ENCODE measurements at regions not wholly inside any gene's neighbourhood (a gene's known extent, or its start where the extent isn't known, plus 50 kb on each side); places are given as distances from the start of the nearest gene placed in this dataset.
"Not testable (repeated sequence)": the region's sequence is repeated elsewhere in the genome, so short reads cannot be mapped to it uniquely, and the experiment has no call there.

DNA sequence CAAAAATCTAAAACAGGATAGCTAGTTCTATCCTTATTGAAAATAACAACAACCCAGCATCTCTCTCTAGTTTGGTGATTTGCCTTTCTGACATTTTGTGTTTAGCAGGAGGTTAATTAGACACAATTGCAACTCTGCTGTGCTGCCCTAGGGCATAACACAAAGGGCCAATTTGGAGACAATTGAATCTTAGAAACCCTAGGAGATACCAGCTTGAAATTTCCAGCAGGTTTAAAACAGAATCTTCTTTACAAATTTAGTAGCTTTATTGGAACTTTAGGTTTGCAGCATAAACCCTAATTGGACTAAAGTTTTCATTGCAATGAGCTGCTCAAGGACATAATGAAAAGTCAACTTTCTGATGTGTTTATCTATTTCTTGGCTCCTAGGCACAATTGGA is 166.7 kb upstream of the FER start:
- DNase-seq, result no peak

DNA sequence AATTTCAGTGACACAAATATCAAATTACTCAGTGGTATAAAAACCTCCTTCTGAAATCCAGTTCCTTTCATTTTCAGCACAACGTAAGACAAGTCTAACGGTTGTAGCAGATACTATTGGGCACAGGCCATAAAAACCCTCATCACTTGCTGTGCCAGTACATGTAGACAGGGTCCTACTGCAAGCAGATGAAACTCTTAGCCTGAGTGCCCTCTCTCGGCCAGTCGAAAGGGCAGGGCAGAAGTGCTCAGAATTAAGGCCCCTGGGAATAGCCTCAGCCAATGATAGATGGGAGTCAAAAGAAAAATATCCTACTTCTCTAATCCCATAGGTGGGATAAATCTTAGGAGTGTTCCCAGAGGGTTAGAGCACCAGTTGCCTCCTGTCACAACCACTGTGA is 168.5 kb upstream of the FER start:
- DNase-seq, result no peak

DNA sequence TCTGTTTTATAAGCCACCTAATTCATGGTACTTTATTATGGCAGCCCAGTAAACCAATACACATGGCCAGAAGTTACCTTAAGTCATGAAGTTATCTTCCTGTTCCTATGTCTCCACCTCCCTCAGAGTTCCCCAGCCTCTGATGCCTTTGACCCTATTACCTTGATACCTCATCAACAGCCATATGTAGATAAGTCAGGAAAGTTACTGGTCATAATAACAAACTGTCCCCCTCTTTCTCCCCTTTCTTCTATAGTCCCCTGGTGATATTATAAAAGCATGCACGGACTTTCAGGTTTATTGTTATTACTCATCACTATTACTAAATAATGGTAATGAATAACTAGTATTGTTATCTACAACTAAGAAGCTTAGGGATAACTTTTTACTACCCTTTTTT is 168.9 kb upstream of the FER start:
- no peak for DNase-seq

DNA sequence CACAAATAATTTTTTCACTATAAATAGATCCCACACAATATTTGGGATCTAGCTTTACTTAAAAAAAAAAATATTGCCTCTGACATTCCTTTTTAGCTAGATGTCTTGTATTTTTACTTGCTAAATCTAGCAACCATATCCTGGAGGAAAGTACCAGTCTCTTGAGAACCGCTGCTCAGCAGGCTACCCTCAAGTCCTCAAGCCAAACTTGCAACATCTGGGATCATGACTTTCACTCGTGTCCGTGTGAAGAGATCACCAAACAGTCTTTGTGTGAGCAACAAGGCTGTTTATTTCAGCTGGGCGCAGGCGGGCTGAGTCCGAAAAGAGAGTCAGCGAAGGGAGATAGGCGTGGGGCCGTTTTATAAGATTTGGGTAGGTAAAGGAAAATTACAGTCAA is 180.3 kb upstream of the FER start:
- no peak for DNase-seq

DNA sequence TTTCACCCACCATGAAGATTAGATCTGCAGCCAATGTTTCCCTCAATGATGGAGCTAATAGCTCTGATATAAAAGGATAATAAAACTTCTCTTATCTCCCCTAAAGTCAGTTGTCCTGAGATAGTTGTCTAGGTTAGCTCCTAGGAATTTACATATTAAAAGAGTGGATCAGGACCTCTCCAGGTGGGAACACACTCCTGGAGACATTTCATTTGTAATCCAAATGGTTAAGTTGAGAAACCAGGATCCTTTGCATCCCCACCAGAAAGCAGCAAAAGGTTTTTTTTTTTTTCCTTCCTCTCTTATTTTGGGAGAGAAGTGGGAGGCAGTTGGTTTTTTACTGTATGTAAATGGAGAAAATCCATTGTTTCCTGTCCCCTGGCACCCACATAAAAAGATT is 182.5 kb upstream of the FBXL17 start:
- no peak for DNase-seq

DNA sequence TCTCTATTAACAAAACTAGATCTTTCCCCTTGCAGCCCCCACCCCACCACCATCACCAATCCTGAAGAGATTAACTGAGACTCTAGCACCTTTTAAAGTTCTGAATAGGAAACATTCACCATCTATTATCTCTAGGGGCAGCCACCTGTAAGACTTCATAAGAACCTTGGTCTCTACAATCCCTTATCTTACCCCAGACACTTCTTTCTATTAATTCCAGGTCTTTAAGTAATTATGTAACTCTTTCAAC is 180.2 kb upstream of the FBXL17 start:
- no peak for DNase-seq

DNA sequence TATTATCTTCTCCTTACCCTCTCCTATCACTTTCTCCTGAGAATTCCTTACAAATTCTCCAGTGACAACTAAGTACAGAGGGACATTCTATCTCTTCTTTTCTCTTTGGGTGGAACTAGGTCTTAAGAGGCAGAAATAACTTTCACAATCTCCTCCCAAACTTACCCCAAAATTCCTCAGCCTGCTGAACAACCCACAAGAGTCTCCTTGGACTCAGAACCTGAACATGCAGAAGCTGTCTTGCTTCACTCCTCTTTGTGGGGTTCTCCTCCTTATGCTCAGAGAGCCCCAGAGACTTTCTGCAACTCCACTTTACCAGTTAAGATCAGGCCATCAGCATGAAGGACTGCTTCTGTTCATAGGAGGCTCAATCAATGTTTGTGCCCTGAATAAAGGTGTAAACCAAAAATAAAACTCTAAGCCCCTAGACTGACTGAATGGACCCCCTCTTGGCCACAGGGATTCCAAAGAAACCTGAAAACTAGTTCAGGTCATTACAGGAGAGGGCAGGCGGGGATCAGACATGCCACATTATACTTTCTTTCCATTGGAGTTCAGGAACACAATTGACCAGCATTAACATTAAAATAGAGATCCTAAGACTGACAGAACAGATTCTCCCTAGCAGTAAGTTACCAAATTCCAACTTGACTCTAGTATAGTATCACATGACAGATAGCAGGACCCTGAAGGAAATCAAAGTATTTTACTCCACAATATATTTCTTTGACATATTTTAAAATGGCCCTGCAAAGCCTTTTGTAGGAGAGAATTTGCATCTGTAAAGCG is 179.7 kb upstream of the FBXL17 start:
- DNase-seq, result no peak

DNA sequence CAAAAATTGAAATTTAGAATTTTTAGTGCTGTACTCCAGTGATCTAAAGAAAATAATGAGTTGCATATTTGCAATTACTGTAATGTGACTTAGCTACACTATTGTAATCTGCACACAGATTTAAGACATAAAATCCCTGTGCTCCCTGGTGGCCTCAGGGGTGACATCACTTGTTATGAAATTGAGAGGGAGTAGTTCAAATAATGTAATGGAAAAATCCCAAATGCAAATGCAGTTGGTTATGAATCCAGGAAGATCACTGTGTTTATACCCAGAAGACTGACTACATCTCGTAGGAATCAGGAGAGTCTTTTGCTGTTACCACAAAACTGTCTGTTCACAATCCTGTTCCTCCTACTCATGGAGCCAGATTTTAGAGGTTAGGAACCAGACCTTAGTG is 178.7 kb upstream of the FBXL17 start:
- DNase-seq, result no peak

DNA sequence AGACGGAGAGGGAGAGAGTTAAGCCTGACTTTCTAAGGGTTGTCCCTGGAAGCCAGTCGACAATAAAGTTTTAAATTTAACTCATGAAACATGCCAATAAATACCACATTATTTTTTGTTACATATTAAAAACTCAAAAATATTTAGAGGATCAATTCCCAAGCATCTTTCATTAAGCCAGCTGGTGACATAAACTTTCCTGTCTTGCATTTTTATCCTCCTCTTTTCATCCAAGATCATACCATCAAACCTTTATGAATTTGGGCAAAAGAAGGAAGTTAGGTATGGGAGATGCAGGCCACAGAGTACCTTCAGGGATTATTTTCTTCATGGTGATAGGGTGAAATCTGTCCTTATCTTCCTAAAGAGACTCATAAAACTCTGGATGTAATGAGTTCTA is 178.3 kb upstream of the FBXL17 start:
- no peak for DNase-seq

DNA sequence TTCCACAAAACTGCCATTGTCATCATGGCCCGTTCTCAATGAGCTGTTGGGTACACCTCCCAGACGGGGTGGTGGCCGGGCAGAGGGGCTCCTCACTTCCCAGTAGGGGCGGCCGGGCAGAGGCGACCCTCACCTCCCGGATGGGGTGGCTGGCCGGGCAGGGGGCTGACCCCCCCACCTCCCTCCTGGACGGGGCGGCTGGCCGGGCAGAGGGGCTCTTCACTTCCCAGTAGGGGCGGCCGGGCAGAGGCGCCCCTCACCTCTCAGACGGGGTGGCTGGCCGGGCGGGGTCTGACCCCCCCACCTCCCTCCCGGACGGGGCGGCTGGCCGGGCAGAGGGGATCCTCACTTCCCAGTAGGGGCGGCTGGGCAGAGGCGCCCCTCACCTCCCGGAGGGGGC is 176.9 kb upstream of the FBXL17 start:
- DNase-seq, result not testable (repeated sequence)

DNA sequence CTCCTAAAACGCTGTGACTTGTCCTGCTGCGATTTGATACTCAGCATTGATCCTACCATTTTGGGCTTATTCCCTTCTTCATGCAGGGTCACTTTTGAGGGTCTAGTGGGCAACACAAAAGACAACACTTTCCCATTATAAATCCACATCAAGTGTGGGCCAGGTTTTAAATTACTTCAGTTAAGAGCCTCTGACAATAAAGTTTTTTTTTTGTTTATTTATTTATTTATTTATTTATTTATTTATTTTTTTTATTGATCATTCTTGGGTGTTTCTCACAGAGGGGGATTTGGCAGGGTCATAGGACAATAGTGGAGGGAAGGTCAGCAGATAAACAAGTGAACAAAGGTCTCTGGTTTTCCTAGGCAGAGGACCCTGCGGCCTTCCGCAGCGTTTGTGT is 176.2 kb upstream of the FBXL17 start:
- not testable (repeated sequence) for DNase-seq

DNA sequence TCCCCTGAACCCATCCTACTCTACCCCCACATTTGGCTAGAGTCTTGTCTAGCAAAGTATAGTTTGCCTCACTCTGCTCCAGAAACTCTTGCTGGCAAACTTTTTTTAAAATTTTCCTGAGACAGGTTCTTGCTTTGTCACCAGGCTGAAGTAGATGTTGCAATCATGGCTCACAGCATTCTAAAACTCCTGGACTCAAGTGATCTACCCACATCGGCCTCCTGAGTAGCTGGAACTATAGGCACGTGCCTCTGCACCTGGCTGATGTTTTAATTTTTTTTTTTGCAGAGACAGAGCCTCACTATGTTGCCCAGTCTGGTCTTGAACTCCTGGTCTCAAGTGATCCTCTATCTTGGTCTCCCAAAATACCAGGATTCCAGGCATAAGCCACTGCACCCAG is 175.8 kb upstream of the FBXL17 start:
- DNase-seq, result no peak

DNA sequence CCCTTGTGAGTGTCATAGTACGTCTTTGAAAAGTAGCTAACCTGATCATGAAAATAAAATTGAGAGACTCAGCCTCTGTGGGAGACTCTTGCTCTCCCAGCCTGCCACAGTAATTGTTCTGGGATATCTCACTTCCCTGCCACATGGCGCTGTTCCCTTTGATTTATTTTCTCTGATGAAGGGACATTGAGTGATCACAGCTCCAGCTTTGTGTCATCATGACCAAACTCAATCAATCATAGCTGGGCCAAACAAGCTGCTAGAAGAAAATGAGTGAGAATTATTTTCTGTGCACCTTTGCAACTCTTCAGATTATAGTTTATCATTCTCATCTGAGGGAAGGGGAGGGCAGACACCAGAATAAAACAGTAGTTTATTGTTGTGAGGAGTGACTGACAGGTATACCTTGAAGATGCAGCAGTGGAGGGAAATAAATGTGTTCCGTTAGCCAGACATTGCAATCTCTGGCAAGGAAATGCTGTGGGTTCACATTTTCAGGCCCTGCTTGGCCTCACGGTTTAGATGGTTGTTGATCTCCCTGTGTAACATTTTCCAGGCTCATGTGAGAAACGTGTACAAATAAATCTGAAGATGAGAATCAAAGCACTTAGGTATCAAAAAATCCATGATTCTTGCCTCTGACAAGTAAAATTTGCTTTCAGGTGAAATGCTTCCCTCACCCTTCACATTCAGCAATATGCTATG is 174.7 kb upstream of the FBXL17 start:
- no peak for DNase-seq

DNA sequence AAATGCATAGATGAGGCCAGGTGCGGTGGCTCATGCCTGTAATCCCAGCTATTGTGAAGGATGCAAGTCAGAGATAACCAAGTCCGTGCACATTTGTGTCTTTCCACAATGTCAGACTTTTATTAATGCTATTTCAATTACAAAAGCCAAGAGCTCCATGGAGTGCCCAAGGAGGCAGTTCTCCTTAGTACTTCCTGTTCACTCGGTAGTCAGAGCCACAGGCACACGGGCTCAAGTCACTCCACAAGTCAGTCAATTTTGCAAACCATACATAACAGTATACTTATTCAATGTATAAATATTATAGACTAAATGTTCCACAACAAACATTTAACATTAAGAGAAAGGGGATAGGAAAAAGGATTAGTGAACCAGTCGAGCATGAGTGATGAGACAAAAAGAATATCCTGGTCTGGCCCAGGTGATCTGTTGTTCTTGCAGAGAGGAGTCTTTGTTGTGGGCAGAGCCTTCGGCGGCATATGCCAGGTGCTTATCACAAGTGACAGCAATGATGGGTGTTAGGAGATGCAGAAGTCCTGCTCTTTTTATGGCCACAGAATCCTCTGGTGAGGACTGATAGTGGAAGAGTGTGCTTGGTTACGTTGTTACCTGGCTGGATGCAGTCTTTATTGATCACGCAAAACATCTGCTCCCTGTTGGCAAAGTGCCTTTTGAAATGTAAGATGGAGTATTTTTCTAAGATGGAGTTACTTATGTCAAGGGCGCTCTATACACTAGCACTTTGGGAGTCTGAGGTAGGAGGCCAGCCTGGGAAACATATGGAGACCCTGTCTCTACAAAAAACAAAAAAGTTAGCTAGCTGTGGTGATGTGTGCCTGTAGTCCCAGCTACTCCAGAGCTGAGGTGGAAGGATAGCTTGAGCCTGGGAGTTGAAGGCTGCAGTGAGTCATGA is 167.0 kb upstream of the FBXL17 start:
- no peak for DNase-seq

DNA sequence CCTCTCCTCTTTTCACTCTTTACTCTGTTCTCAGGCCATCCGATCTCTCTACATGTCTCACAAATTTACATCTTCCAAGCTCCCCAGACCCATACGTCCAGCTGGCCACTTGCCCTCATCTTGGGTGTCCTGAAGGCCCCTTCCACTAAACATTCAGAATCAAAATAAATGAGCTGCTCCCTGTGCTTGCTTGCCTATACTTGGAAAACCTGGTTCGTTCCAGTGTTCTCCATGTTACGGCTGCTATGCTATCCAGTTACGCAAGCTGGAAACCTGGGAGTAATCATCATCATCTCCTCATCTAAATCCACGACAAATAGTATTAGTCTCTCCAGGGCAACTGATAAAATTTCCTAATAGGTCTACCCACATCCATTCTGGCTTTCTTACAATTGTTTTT is 165.0 kb upstream of the FBXL17 start:
- no peak for DNase-seq

DNA sequence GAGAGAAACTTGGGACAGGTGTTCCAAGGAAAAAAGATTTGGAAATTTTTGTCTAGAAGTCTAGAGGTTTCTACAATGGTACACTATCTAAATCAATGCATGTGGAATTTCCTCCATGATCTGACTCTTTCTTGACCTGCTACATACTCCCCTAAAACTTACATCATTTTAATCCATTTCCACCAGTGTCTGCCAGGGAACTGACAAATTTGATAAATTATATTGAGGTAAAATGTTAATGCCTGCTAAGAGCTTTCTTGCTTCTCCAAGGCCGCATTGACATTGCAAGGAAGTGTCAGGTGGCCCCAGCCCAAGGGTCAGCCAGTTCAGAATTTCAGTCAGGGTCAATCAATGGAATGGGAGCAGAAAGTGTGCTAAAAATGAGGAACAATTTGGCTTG is 163.4 kb upstream of the FBXL17 start:
- DNase-seq, result no peak

DNA sequence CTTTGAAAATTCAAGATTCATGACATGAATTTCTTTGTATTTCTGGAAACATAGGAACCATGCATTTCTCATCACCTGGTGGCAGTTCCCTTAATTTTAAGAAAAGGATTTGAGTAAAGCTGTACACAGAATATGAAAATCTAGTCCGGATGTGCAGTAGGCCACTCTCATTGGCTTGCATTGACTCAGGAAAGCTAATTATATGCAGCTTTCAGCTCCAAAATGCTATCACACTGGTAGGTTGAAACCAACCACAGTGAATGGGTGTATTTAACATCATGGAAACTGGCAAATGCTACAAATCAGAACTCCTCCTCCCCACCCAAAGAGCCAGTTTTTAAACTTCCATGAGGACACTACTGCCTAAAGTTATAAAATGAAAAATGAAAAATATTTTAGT is 161.6 kb upstream of the FBXL17 start:
- DNase-seq, result no peak

DNA sequence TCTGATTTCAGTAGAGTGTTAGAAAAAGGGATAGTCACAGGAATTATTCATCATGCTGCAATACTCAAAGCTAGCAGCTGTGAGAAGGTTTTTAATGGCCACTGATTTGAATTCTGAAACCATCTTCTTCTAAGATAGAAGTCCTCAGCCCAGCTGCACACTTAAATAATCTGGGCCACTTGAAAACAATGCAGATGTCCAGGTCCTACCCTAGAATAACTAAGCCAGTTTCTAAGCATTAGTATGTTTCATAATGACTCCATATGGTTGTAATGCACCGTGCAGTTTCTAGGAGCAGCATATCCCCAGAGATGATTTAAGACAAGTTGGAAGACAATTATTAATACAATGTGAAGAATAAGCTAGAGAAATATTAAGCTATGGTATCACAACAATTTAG is 159.9 kb upstream of the FBXL17 start:
- DNase-seq, result no peak

DNA sequence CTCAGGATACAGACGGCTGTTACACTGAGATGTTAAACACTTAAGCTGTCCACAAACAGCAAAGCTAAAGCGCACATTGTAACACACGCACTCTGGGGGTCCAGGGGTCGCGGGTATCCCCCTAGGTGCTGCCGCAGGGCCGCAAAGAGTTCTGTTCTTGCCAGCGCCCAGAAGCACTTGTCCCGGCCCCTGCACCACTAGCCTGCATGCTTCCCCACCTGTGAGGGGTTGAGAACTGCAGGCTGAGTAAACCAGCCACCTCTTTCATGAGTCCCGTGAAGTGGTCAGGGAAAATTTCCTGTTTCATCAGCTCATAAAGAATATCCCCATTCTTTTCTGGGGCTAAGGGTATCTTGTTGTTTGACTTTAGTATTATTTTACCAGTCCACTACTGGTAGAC is 154.4 kb upstream of the FBXL17 start:
- DNase-seq, result no peak

DNA sequence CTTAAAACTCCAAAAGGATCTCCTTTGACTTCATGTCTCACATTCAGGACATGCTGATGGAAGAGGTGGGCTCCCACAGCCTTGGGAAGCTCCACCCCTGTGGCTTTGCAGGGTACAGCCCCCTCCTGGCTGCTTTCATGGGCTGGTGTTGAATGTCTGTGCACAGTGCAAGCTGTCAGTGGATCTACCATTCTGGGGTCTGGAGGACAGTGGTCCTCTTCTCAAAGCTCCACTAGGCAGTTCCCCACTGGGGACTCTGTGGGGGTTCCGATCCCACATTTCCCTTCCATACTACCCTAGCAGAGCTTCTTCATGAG is 150.2 kb upstream of the FBXL17 start:
- DNase-seq, result not testable (repeated sequence)

DNA sequence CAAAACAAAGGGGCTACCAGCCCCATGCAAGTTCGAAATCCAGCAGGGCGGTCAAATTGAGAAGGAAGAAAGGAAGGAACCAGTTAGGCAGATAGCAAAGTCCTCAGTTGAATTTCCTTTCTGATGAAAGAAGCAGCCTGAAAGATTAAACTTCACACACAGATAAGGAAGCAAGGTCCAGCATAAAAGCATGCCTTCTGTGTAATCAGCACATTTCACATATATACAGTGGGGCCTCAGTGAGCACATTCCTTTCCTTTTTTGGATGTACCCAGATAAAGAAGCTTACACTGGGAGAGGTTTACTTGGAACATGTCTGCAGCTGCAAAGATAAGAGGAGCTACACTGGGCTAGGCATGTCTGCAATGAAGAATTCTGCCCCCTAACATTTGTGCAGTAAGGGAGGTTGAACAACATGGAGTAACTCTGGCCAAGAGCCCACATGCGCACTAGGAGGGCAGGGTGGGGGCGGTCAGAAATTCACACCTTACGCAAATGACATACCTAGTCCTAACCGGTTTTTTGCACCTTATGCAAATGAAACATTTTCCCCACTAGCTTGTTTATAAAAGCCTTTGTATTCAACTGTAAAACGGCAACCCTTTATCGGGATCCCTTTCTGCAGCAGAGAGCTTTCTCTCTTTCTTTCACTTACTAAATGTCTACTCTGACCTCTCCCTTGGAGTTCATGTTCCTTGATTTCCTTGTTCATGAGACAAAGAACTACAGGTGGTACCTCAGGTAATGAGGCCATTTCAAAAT is 149.7 kb upstream of the FBXL17 start:
- no peak for DNase-seq

DNA sequence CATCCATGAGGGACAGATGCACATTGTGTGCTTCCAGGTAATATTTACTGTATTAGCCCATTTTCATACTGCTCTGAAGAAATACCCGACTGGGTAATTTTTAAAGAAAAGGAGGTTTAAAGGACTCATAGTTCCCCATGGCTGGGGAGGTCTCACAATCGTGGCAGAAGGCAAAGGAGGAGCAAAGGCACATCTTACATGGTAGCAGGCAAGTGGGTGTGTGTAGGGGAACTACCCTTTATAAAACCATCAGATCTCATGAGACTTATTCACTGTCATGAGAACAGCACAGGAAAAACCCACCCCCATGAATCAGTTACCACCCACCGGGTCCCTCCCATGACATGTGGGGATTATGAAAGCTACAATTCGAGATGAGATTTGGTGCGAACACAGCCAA is 148.8 kb upstream of the FBXL17 start:
- DNase-seq, result no peak

DNA sequence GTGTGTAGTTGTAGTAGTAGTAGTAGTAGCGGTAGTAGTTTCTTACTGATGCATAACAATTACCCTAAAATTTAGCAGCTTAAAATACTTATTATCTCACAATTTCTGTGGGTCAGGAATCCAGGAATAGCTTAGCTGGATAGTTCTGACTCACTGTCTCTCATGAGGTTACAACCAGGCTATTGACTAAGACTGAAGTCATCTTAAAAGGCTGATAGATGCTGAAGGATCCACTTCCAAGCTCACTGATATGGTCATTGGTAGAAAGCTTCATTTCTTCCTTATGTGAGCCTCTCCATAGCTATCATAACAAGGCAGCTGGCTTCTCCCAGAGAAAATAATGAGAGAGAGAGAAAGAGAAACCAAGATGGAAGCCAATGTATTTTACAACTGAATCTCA is 147.5 kb upstream of the FBXL17 start:
- no peak for DNase-seq

DNA sequence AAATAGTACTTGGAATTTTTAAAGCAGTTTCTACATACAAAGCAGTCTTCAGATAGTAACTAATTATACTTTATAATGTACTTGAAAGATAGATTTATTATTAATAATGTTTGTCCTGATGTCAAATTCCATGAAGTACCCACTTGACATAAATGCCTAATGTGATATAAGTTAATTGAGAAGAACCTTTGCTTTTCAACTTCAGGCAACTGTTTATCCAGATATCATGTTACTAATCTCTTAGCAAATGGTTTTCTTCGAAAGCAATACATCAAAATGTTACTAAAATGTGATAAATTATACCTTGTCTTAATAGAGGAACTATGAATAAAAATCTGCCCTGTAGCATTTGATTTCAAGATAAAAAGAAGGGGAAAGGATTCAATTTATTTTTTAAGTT is 146.8 kb upstream of the FBXL17 start:
- no peak for DNase-seq
